DND-41 (cell line): ENCODE measurements at regions not wholly inside any gene's neighbourhood (a gene's known extent, or its start where the extent isn't known, plus 50 kb on each side); places are given as distances from the start of the nearest gene placed in this dataset.

Experiments used
- EZH2 ChIP-seq: IDR thresholded peaks from 3 replicates; pipeline ENCODE4 v1.6.1; 2012; ENCODE audit warnings: borderline replicate concordance, low read depth, mild to moderate bottlenecking, moderate library complexity, low read length, inconsistent platforms; ENCODE audit not compliant: severe bottlenecking
- TF ChIP-seq, protein P1 (sequence below): IDR thresholded peaks from 2 replicates; pipeline ENCODE4 v1.5.1; 2012; ENCODE audit warnings: borderline replicate concordance, low read length, moderate library complexity, mild to moderate bottlenecking; ENCODE audit not compliant: poor library complexity, severe bottlenecking; ENCODE audit errors: extremely low read depth

DNA sequence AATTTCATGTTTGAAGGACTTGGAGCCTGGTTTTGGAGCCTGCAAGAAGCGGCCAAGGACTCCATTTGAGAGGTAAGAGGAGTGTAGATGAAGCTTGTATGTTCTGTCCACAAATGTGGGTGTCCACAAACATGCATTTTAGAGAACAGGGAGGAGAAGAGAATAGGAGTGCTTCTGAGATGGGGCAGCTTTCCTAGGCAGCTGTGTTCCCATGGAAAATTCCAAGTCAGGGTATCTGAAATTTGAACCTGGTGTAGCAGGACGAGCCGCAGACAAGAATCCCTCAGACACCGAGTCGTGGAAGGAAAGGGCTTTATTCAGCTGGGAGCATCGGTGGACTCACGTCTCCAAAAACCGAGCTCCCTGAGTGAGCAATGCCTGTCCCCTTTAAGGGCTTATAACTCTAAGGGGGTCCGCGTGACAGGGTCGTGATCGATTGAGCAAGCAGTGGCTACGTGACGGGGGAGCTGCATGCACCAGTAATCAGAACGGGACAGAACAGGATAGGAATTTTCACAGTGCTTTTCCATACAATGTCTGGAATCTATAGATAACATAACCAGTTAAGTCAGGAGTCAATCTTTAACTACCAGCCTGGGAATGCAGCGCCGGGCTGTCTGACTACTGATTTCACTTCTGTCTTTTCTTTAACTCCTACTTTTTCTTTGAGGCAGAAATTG, 71.4 kb upstream of the WDR72 start:
- TF ChIP-seq, protein P1, sequence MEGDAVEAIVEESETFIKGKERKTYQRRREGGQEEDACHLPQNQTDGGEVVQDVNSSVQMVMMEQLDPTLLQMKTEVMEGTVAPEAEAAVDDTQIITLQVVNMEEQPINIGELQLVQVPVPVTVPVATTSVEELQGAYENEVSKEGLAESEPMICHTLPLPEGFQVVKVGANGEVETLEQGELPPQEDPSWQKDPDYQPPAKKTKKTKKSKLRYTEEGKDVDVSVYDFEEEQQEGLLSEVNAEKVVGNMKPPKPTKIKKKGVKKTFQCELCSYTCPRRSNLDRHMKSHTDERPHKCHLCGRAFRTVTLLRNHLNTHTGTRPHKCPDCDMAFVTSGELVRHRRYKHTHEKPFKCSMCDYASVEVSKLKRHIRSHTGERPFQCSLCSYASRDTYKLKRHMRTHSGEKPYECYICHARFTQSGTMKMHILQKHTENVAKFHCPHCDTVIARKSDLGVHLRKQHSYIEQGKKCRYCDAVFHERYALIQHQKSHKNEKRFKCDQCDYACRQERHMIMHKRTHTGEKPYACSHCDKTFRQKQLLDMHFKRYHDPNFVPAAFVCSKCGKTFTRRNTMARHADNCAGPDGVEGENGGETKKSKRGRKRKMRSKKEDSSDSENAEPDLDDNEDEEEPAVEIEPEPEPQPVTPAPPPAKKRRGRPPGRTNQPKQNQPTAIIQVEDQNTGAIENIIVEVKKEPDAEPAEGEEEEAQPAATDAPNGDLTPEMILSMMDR = no peak
- TF ChIP-seq EZH2 = no peak
